ENCODE measurements at regions not wholly inside any gene's neighbourhood (a gene's known extent, or its start where the extent isn't known, plus 50 kb on each side); places are given as distances from the start of the nearest gene placed in this dataset.
A peak's percentile ranks its signal among the peaks of the same experiment; 100 is the strongest.
"Not testable (repeated sequence)": the region's sequence is repeated elsewhere in the genome, so short reads cannot be mapped to it uniquely, and the experiment has no call there.

DNA sequence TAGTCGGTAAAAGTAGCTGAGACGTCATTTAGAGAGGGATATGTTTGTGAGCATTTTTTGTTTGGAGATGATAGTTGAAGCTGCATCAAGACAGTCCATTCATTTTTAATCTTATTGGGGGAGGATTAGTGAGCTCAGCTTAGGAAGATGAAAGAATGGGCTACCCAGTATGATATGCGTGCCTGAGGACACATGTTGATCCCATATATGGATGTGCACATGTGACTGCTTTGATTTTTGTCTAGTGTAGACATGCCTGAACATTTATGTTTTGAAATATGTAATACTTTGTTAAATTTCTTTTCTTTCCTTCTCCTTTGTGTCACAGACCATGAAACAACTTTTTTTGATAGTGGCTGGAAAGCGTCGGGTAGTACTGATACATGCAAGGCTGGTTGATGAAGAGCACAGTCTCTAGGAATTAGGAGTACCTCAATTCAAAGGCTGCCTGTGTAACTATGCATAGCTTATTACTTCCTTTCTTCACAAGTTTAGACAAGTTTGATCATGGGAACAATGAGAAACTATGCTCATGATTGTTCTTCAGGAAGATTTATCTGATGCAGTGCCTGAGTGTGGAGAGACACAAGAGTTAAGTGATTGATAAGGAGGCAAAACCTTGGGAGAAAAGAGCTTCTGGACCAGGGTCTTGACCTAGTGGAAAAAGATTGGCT, 62.1 kb upstream of the NUTM2F start:
- intact Hi-C loops (cut with micrococcal nuclease); CTCF ChIA-PET: not testable (repeated sequence)

DNA sequence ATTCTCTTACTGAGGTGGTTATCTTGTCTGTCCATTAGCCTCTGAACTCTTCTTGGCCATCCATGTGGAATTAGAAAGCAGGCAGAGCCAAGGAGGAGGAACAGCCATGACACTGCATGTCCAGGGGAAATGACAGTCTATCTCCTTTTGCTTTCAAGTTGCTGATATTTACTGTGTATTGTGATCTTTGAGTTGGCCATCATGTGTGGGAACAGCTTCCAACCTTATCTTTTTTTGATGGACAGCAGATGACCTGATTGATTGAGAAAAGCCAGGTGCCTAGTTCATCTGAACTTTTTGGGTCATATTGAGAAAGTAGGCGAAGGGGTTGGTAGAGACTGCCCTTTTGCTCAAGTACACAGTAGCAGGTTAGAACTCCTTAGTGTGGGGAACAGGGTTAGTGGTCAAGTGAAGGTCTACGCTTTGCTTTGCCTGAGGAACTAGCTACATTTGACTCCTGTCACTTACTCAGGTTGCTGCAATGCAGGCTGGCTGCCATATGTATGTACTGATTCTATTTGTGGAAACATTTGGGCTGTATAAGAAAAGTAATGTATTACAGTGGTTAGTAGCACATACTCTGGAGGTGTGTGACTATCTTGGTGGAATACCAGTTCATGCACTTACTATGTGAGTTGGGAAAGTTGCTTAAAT, 64.7 kb upstream of the NUTM2F start:
- H2BK120ac ChIP-seq (ENCODE audit: low read depth, low read length); H2BK15ac ChIP-seq (ENCODE audit: low read depth, low read length); H3K14ac ChIP-seq (replicated peaks; ENCODE audit: low read depth, low read length); H2BK20ac ChIP-seq (ENCODE audit: low read depth, low read length); H3K18ac ChIP-seq (ENCODE audit: low read depth, low read length); H3K9me1 ChIP-seq (ENCODE audit: insufficient read depth, low read length); H4K91ac ChIP-seq (ENCODE audit: insufficient read depth, low read depth, low read length); DNase-seq; H3K79me1 ChIP-seq (ENCODE audit: low read depth in 1 of 2, low read length in 2 of 2); H4K5ac ChIP-seq (ENCODE audit: low read depth, low read length); H4K8ac ChIP-seq (ENCODE audit: low read depth in 2 of 2, low read length in 2 of 2); in situ Hi-C loops (cut with MboI; ENCODE audit: low sequenced_read_pairs); H3K23ac ChIP-seq (ENCODE audit: low read depth, low read length); H3K27me3 ChIP-seq (ENCODE audit: control insufficient read depth, insufficient read depth, low read length); H3K27ac ChIP-seq (ENCODE audit: insufficient read depth, low read length); BruUV-seq (replicated peaks); intact Hi-C loops (cut with micrococcal nuclease); H3K9ac ChIP-seq (ENCODE audit: low read depth, low read length); H3K9me3 ChIP-seq (ENCODE audit: control insufficient read depth, insufficient read depth, low read length); H2AFZ ChIP-seq (replicated peaks; ENCODE audit: low read length, poor library complexity); H3K4me3 ChIP-seq (ENCODE audit: insufficient read depth, low read depth, low read length); H2BK5ac ChIP-seq (ENCODE audit: low read depth, low read length, poor library complexity, severe bottlenecking); H3K56ac ChIP-seq (ENCODE audit: extremely low read depth, insufficient read depth, low read length); H3K36me3 ChIP-seq (ENCODE audit: control insufficient read depth, insufficient read depth, low read length); dilution Hi-C loops (cut with HindIII; ENCODE audit: low sequenced_read_pairs, unreplicated experiment); H4K20me1 ChIP-seq (ENCODE audit: insufficient read depth, low read length); CTCF ChIA-PET; H3K4me1 ChIP-seq (ENCODE audit: control insufficient read depth, insufficient read depth, low read length); H2AK9ac ChIP-seq (replicated peaks; ENCODE audit: low read depth, low read length, poor library complexity); H3K4ac ChIP-seq (ENCODE audit: low read depth, low read length); H3K4me2 ChIP-seq (ENCODE audit: low read depth, low read length); POLR2A ChIA-PET (ENCODE audit: unreplicated experiment); H2AK5ac ChIP-seq (ENCODE audit: low read depth, low read length): not testable (repeated sequence)
- peak; percentile 32; the same call in 1 of the 2 replicates for ATAC-seq (ENCODE audit: low read depth)
- no CpG with 5 or more reads among the region's 2 CpGs for WGBS, 2 experiments (ENCODE audit: extremely low coverage in 2 of 2, insufficient read length in 1 of 2)

More for the DNA sequence above, 62.1 kb upstream of the NUTM2F start:
- H3K9me1 ChIP-seq (ENCODE audit: insufficient read depth, low read length); in situ Hi-C loops (cut with MboI; ENCODE audit: low sequenced_read_pairs); H3K27me3 ChIP-seq (ENCODE audit: control insufficient read depth, insufficient read depth, low read length); H3K9ac ChIP-seq (ENCODE audit: low read depth, low read length); BruUV-seq (replicated peaks); dilution Hi-C loops (cut with HindIII; ENCODE audit: low sequenced_read_pairs, unreplicated experiment); H2AFZ ChIP-seq (replicated peaks; ENCODE audit: low read length, poor library complexity); H4K8ac ChIP-seq (ENCODE audit: low read depth in 2 of 2, low read length in 2 of 2); H3K79me1 ChIP-seq (ENCODE audit: low read depth in 1 of 2, low read length in 2 of 2); H2BK120ac ChIP-seq (ENCODE audit: low read depth, low read length); H2BK15ac ChIP-seq (ENCODE audit: low read depth, low read length); H3K9me3 ChIP-seq (ENCODE audit: control insufficient read depth, insufficient read depth, low read length); H4K20me1 ChIP-seq (ENCODE audit: insufficient read depth, low read length); H3K4me2 ChIP-seq (ENCODE audit: low read depth, low read length); H3K27ac ChIP-seq (ENCODE audit: insufficient read depth, low read length); H2BK20ac ChIP-seq (ENCODE audit: low read depth, low read length); H4K5ac ChIP-seq (ENCODE audit: low read depth, low read length); ATAC-seq (ENCODE audit: low read depth); H3K4me3 ChIP-seq (ENCODE audit: insufficient read depth, low read depth, low read length); H2AK5ac ChIP-seq (ENCODE audit: low read depth, low read length); H2BK5ac ChIP-seq (ENCODE audit: low read depth, low read length, poor library complexity, severe bottlenecking); DNase-seq; H3K18ac ChIP-seq (ENCODE audit: low read depth, low read length); H3K36me3 ChIP-seq (ENCODE audit: control insufficient read depth, insufficient read depth, low read length); H3K14ac ChIP-seq (replicated peaks; ENCODE audit: low read depth, low read length); H4K91ac ChIP-seq (ENCODE audit: insufficient read depth, low read depth, low read length); H3K4me1 ChIP-seq (ENCODE audit: control insufficient read depth, insufficient read depth, low read length); H3K4ac ChIP-seq (ENCODE audit: low read depth, low read length); H2AK9ac ChIP-seq (replicated peaks; ENCODE audit: low read depth, low read length, poor library complexity); H3K56ac ChIP-seq (ENCODE audit: extremely low read depth, insufficient read depth, low read length); H3K23ac ChIP-seq (ENCODE audit: low read depth, low read length); POLR2A ChIA-PET (ENCODE audit: unreplicated experiment): not testable (repeated sequence)
- no CpG with 5 or more reads among the region's 5 CpGs for WGBS, 2 experiments (ENCODE audit: extremely low coverage in 2 of 2, insufficient read length in 1 of 2)

Data from IMR-90 (cell line).